ENCODE measurements at regions not wholly inside any gene's neighbourhood (a gene's known extent, or its start where the extent isn't known, plus 50 kb on each side); places are given as distances from the start of the nearest gene placed in this dataset.
A peak's percentile ranks its signal among the peaks of the same experiment; 100 is the strongest.

DNA sequence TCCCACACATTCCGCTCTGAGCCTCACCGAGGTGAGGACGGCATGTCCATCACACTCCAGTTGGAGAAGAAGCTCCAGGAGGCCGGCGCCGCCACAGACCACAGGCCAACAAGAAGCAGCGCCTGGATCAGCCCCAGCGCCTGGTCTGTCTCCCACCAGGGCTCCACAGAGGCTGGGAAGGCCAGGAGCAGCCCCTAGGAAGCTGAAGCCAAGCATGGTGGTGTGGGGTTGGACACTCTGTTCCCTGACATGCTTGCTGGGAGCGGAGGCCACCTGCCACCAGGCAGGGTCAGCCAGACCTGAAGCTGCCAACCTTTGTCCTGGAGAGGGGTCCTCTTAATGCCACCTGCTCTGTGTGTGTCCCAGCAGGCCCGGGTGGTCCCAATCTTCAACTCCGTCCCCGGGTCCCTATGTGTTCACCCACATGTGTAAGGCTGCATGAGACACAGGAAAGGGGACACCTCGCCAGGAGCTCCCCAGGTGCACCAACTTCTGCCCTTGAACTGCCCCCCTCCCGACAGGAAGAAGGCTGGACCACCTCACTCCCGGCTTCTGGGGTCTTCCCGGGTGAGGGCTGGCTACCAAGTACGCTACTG lies 140.1 kb upstream of the PPP1R26 start:
- ATAC-seq, result no peak
- Mint-ChIP-seq H3K4me1 (no peaks in the 10 kb centered on the region), H3K27me3 (peaks cover 22% of the 10 kb centered on the region), H3K27ac (no peak overlapping the region), H3K9me3 (no peaks in the 10 kb centered on the region), H3K36me3 (no peaks in the 10 kb centered on the region), H3K4me3 (no peak overlapping the region)

DNA sequence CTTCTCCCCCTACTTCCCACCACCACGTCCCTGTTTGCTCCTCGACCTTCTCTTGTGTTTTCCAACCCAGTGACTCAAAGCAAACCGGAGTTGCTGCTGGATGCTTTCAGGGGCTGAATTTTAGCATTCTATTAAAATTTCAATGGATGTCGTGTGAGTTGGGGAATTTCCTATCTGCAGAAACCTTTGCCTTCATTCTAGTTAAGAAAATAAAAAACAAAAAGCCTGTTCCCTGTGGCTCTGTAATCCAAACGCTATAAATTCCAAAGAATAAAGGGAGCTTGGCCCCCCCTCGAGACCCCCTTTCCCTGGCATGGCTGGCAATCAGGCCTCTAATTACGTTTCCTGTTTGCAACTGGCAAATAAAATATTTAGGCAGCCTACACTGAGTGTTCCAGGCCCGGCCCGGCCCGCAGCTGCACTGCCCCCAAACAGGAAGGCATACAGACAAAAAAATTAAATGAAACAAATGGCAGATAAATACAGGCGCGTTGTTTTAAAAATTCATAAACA lies 139.4 kb upstream of the PPP1R26 start:
- H3K27ac Mint-ChIP-seq, result no peak overlapping the region
- H3K27me3 Mint-ChIP-seq, result peaks cover 29% of the 10 kb centered on the region
- ATAC-seq, result no peak
- no peak overlapping the region for H3K4me3 Mint-ChIP-seq
- H3K9me3 Mint-ChIP-seq, result no peaks in the 10 kb centered on the region
- H3K36me3 Mint-ChIP-seq, result no peaks in the 10 kb centered on the region
- H3K4me1 Mint-ChIP-seq, result no peaks in the 10 kb centered on the region

DNA sequence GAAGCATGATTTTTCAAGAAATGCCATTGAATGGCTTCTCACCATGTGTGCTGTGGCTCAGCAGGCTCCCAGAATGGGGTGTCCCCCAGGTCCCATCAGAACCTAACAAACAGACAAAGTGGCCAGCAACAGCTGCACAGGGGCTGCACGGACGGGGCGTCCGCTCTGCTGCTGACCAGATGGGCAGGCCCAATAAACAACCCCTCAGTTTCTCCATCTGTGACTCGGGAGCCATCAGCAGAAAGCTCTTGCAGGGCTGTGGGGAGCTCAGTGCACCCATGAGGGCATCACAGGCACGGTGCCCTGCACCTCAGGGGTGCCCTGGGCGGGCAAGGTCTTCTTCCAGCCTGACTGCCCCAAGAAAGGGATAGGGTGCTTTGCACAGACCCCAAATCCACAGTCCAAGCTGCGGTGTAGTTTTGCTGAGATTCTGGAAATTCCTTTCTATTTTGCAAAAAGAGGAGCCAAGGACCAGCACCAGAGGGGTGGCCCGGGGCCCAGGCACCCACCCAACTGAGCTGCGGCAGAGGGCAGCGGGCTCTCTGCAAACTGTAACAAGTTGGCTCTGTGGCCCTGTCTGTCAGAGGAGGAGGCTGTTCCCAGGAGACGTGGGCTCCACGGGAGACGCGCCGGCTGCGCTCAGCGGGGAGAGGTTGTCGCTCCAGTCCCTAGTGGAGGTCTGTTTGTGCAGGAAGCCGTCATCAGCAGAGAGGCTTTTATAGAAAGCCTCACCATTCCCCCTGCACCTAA lies 138.7 kb upstream of the PPP1R26 start:
- no peak overlapping the region for H3K4me3 Mint-ChIP-seq
- no peaks in the 10 kb centered on the region for H3K4me1 Mint-ChIP-seq
- no peak overlapping the region for H3K27ac Mint-ChIP-seq
- no peaks in the 10 kb centered on the region for H3K36me3 Mint-ChIP-seq
- H3K27me3 Mint-ChIP-seq, result peaks cover 36% of the 10 kb centered on the region
- ATAC-seq, result no peak
- no peaks in the 10 kb centered on the region for H3K9me3 Mint-ChIP-seq

DNA sequence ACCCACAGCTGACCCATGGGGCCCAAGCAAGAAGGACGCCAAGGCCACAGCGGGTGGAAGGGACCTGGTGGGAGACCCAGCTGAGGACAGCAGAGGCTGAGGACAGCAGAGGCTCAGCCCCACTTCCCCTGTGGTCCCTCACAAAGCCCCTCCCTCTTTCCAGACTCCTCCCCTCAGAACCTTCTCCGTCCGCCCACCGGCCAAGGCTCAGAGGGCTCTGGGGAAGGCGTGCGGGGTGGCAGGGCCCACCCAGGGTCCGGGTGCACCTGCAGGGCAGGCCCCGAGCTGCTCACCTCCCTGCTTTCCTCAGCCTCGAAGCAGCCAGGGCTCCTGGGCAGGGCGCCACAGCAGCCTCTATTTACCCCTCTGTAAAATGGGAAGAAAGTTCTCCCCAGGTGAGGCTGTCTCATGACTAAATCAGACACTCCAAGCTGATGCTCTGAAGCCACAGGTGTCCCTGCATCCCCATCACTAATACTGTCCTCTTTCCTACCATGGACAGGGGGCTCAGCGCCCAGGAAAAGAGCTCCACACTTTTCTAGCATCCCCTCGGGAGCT lies 137.9 kb upstream of the PPP1R26 start:
- peaks cover 43% of the 10 kb centered on the region for H3K27me3 Mint-ChIP-seq
- ATAC-seq, result no peak
- no peaks in the 10 kb centered on the region for H3K36me3 Mint-ChIP-seq

DNA sequence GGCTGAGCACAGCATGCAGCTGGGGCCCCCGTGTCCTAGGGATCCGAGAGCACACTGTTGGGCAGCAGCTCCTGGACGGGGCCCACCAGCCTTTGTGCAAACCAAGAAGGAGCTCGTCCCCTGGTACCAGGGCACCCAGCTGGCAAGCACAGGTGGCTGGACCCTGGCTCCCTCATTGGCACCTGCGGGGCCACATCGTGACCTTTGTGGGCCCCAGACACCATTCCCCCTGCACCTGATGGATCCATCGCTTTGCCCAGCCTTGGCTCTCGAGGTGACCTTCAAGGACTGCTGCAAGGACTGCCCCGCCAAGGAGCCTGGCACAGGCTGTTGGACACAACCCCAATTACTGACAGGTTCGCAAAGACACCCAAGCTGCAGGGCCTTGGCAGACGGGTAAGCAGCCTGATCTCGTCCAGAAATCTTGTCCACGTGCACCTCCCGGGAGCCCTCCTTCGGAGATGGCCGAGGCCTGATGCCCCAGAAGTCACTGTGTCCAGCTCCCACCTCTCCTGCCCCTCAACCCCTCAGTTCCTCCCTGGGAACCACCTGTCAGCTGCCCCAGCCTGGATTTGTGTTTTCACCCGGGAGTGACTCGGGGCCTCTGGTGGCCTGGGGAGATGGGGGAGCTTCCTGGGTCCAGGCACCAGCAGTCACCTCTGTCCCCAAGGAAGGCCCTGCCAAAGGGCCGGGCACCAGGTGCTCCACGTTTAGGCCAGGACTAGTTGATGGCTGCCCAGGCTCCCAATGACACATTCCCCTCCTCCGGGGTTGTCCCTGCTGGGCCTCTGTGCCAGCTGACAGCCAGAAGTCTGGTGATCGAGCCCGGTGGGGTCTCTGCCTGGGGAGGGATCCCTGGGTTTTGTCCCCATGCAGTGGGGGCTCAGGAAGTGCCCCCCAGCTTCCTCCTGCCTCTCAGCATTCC lies 137.1 kb upstream of the PPP1R26 start:
- no peak overlapping the region for H3K27ac Mint-ChIP-seq
- ATAC-seq, result no peak
- H3K9me3 Mint-ChIP-seq, result no peaks in the 10 kb centered on the region
- no peaks in the 10 kb centered on the region for H3K36me3 Mint-ChIP-seq
- no peaks in the 10 kb centered on the region for H3K4me1 Mint-ChIP-seq
- peaks cover 51% of the 10 kb centered on the region for H3K27me3 Mint-ChIP-seq
- no peak overlapping the region for H3K4me3 Mint-ChIP-seq

More for the DNA sequence above, 137.9 kb upstream of the PPP1R26 start:
- no peak overlapping the region for H3K27ac Mint-ChIP-seq
- no peaks in the 10 kb centered on the region for H3K4me1 Mint-ChIP-seq
- no peak overlapping the region for H3K4me3 Mint-ChIP-seq
- H3K9me3 Mint-ChIP-seq, result no peaks in the 10 kb centered on the region

DNA sequence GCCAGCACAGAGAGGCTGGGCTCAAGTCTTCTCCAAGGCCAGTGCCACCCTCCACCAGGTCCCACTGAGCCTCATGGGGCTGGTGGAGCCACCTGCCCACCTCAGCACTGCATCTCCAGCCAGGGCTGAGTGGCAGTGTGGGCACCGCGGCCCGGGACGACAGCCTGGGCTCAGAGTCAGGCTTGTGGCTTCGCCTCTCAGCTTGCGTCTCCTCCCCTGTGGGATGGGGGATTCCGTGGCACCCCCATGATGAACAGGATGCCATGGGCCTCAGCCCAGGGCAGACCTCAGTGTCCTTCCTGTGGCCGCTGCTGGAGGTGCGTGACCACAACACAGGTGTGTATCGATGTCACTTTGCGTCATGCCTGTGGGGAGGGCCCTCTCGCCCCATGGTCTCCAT lies 136.4 kb upstream of the PPP1R26 start:
- Mint-ChIP-seq H3K9me3 (no peaks in the 10 kb centered on the region), H3K27ac (no peak overlapping the region), H3K27me3 (peaks cover 52% of the 10 kb centered on the region), H3K4me1 (no peaks in the 10 kb centered on the region), H3K36me3 (no peaks in the 10 kb centered on the region), H3K4me3 (no peak overlapping the region)
- no peak for ATAC-seq

DNA sequence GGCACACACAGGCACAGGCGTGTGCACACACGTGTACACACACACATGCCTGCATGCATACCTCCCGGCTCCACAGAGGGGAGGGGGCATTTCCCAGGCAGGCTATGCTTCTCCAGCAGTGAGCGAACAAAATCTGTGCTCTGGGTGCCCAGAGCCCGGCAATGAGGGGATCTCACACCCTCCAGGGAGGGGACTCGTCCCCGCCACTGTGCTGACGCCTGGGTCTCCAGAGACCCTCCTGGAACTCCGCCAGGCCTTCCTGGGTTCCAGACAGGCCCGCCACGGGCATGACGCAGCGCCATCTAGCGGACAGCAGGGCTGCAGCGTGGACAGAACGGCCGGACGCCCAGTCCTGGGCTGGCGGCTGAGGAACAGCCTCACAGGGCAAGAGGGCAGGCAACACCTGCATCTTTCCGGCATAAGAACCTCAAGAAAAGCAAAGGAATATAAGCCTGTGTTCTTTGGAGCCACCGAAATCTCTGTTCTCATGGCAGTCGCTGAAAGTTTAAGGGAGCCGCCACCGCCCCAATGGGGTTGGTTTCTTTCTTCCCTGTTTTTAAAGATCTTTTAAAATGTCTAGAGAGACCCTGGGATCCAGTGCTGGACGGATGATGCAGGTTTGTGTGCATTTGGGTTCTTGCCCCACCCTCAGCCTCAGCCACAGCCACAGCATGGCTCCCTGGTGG lies 135.6 kb upstream of the PPP1R26 start:
- peaks cover 52% of the 10 kb centered on the region for H3K27me3 Mint-ChIP-seq
- H3K9me3 Mint-ChIP-seq, result no peaks in the 10 kb centered on the region
- H3K4me1 Mint-ChIP-seq, result no peaks in the 10 kb centered on the region
- ATAC-seq, result peak; percentile 49
- H3K4me3 Mint-ChIP-seq, result no peak overlapping the region
- H3K36me3 Mint-ChIP-seq, result no peaks in the 10 kb centered on the region
- H3K27ac Mint-ChIP-seq, result no peak overlapping the region

DNA sequence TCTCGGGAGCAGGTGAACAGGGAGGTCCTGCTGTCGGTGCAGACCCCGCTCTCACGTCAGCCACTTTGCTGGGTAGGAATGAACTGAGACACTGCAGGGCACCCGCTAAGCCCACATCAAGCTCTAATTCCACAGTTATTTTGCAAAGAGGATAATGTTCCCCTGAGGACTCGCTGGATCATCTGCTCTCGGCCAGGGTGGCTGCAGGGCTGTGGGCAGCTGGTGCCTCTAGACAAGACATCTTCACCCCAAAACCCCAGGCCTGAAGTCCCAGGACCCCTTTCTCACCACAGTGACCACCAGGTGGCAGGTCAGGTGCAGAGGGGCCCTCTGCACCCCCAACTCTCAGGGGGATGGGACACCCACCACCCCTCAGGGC lies 135.1 kb upstream of the PPP1R26 start:
- Mint-ChIP-seq H3K4me1 (no peaks in the 10 kb centered on the region), H3K27me3 (peaks cover 52% of the 10 kb centered on the region), H3K36me3 (no peaks in the 10 kb centered on the region), H3K27ac (no peak overlapping the region), H3K4me3 (no peak overlapping the region), H3K9me3 (no peaks in the 10 kb centered on the region)
- no peak for ATAC-seq

DNA sequence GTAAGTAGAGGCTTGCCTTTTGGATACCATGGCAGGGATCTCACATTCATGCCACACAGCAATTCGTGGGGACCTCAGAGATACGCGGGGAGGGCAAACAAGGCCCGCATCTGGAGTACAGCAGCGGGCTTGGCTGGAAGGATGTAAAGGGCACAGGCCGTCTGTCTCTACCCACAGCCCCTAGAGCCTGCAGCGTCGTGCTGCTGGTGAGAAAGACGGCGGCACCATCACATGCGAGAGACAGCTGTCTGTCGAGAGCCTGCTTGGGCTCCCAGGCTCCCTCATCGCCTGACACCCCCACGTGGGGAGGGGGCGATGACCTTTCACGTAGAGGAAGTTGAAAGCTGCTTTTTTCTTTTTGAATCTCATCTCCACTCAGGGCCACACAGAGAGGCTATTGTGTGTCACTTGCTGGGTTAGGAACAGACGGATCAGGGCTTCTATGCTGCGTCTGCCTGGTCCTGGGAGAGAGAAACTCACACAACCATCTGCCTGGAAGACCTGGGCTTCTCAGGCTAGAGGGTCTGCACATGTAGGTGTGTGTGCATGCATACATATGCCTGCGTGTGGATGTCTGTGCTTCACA lies 134.6 kb upstream of the PPP1R26 start:
- no peaks in the 10 kb centered on the region for H3K9me3 Mint-ChIP-seq
- no peak overlapping the region for H3K27ac Mint-ChIP-seq
- H3K27me3 Mint-ChIP-seq, result peaks cover 48% of the 10 kb centered on the region
- H3K4me1 Mint-ChIP-seq, result no peaks in the 10 kb centered on the region
- no peak overlapping the region for H3K4me3 Mint-ChIP-seq
- H3K36me3 Mint-ChIP-seq, result no peaks in the 10 kb centered on the region
- no peak for ATAC-seq

DNA sequence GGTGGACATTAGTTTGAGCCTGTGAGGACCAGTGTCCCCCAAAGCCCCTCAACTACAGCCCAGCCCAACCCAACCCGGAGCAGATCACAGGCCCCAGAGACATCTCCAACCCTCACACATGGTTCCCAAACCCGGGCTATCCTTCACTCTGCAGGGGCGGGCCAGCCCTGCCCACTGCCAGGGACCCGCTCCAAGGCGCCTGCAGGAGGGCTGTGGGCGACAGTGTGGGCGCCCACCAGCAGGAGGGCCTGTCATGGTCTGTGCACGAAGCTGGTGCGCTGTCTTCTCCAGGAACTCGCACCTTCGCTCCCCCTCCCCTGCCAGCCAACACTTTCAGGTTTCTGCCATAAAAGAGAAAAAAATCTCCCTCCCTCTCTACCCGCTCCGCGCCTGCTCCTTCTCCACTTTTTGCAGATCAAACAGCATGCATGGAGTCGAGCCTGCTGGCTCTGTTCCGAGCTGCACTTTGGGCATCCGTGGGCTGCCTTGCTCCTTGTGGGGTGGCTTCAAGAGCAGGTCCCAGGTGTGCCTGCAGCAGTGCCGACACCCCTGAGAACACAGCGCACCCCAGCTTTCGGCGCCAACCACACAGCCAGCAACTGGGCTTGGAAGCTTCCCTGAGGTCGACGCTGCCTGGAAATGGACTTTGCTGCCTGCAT lies 133.7 kb upstream of the PPP1R26 start:
- Mint-ChIP-seq H3K27me3 (peaks cover 44% of the 10 kb centered on the region), H3K4me1 (no peaks in the 10 kb centered on the region)

DNA sequence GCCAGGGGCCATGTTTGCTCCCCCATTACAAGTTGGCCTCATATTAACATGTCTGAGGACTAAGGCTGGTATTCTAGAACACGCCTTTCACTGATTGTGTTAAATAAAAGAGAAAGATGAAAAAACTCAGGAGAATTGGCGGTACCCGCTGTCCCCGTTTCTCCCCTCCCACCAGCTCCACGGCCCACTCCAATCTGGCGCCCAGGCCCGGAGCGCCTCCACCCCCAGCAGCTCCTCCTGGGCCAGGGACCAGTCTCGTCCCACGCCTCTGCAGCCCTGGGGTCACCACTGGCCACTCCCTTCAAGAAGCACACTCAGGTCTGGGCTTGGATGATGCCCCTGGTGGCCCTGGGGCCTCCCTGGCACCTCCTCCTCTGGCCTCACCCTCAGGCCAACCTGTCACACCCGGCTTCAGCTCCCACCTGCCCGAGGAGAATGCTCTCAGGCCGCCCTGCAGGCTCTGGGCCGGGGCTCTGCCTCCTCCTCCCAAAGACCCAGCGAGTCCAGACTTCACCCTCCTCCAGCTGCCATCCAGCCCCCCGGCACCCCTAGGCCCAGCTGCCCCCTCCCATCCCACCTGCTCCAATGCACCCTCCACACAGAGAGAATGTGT lies 133.0 kb upstream of the PPP1R26 start:
- Mint-ChIP-seq H3K27ac (no peak overlapping the region), H3K9me3 (no peaks in the 10 kb centered on the region), H3K4me1 (no peaks in the 10 kb centered on the region), H3K27me3 (peaks cover 44% of the 10 kb centered on the region), H3K4me3 (no peak overlapping the region), H3K36me3 (no peaks in the 10 kb centered on the region)
- no peak for ATAC-seq

More for the DNA sequence above, 133.7 kb upstream of the PPP1R26 start:
- no peak for ATAC-seq
- Mint-ChIP-seq H3K4me3 (no peak overlapping the region), H3K36me3 (no peaks in the 10 kb centered on the region), H3K27ac (no peak overlapping the region), H3K9me3 (no peaks in the 10 kb centered on the region)

DNA sequence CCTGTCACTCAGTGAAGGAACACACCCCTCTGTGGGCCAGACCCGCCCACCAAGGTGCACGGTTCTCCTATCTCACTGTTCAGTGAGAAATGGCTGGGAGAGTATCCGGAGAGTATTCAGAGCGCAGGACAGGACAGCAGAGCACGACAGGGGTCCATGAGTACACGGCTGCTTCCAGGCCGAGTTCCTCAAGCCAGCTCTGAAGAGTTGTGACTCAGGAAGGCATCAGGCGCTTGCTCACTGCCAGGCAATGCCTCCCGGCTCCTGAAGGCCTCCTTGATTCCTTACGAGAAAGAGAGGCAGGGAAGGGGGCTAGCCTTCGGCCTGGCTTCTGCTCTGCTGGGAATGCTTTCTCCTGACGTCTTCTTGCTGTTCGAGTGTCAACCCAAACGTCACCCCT lies 132.1 kb upstream of the PPP1R26 start:
- Mint-ChIP-seq H3K36me3 (no peaks in the 10 kb centered on the region), H3K4me1 (no peaks in the 10 kb centered on the region), H3K4me3 (no peak overlapping the region), H3K27me3 (peaks cover 44% of the 10 kb centered on the region), H3K9me3 (no peaks in the 10 kb centered on the region), H3K27ac (no peak overlapping the region)
- no peak for ATAC-seq

DNA sequence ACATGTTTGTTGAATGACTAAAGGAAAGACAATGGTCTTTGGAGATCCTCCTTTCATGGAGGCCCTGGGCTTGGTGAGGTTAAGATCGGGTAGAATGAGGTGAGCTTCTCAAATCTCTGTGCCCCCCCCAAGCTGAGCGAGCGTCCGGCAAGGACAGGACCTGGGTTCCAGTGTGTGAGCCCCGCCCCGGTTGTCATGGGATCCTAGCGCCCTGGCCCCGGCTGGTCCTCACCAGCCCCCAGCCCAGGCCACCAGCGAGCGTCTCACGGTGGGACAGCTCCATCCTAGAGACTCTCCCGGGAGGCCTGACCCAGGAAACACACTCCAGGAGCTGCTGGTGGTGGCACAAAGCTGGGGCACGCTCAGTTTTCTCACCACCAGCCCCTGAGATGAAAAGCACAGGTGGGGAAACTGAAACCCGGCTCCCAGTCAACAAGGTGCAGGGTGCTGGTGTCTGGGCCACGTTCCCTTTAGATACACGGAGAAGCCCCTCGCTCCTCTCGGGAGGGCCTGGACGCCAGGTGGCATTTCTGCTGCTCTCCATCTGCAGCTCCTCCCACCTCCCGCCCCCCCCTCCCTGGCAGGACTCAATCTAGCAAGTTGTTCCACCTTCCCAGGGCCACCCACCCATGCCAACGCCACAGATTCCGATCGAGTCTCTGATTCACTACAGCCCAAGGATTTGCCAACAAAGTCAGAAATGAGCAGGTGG lies 131.3 kb upstream of the PPP1R26 start:
- no peak overlapping the region for H3K4me3 Mint-ChIP-seq
- ATAC-seq, result no peak
- peaks cover 45% of the 10 kb centered on the region for H3K27me3 Mint-ChIP-seq
- no peaks in the 10 kb centered on the region for H3K36me3 Mint-ChIP-seq
- no peak overlapping the region for H3K27ac Mint-ChIP-seq
- no peaks in the 10 kb centered on the region for H3K9me3 Mint-ChIP-seq
- H3K4me1 Mint-ChIP-seq, result no peaks in the 10 kb centered on the region
